Peyer's patch (tissue), 4 donors: ENCODE measurements at regions not wholly inside any gene's neighbourhood (a gene's known extent, or its start where the extent isn't known, plus 50 kb on each side); places are given as distances from the start of the nearest gene placed in this dataset.
A peak's percentile ranks its signal among the peaks of the same experiment; 100 is the strongest.

ENCODE experiments used
- DNase-seq, 3 donors: peaks; one replicate each; pipeline ENCODE4 v3.0.0-alpha.2; 2017 to 2019
- H3K27ac ChIP-seq, 4 donors: fragments of 200-600 bp; sonication (generic); one replicate each; pipeline ENCODE4 v1.5.1; 2016 to 2019
- H3K27me3 ChIP-seq, 2 donors: fragments of 200-600 bp; sonication (generic); one replicate each; pipeline ENCODE4 v1.5.1; 2019
- H3K36me3 ChIP-seq, 3 donors: fragments of 200-600 bp; sonication (generic); one replicate each; pipeline ENCODE4 v1.5.1; 2016 to 2019
- H3K4me1 ChIP-seq, 4 donors: fragments of 200-600 bp; sonication (generic); one replicate each; pipeline ENCODE4 v1.5.1; 2016 to 2019
- H3K4me3 ChIP-seq, 4 donors: fragments of 200-600 bp; sonication (generic); 1 replicate in 3 of 4; 2 replicates in 1 of 4; pipeline ENCODE4 v1.5.1; 2016 to 2019; ENCODE audit warnings: mild to moderate bottlenecking in 1 of 4
- H3K9me3 ChIP-seq, 4 donors: fragments of 200-600 bp; sonication (generic); one replicate each; pipeline ENCODE4 v1.5.1; 2016 to 2019; ENCODE audit warnings: mild to moderate bottlenecking in 1 of 4
- POLR2A ChIP-seq, 2 donors: fragments of 450-650 bp; IDR thresholded peaks; one replicate each; pipeline ENCODE4 v1.5.1; 2017; ENCODE audit warnings: antibody characterized with exemption in 2 of 2, mild to moderate bottlenecking in 2 of 2, moderate library complexity in 2 of 2
- TF ChIP-seq, protein P1 (sequence below), 6 experiments: fragments of 450-650 bp in 4 of 6; fragments of 200-600 bp in 2 of 6; sonication (generic) in 1 of 6; IDR thresholded peaks; one replicate each; pipeline ENCODE4 v1.5.1; 2017 to 2019; ENCODE audit warnings: antibody characterized with exemption in 6 of 6, mild to moderate bottlenecking in 3 of 6, moderate library complexity in 1 of 6

GRCh38 chr7:156158213-156158612, 345.9 kb upstream of the SHH start:
- no peak overlapping the region for H3K4me3 ChIP-seq
- H3K36me3 ChIP-seq = no peaks in the 10 kb centered on the region
- no peak overlapping the region for H3K27ac ChIP-seq
- DNase-seq = no peak
- H3K27me3 ChIP-seq = no peaks in the 10 kb centered on the region
- TF ChIP-seq POLR2A (IDR thresholded peaks at IDR 0.05) = no peak
- TF ChIP-seq, protein P1, sequence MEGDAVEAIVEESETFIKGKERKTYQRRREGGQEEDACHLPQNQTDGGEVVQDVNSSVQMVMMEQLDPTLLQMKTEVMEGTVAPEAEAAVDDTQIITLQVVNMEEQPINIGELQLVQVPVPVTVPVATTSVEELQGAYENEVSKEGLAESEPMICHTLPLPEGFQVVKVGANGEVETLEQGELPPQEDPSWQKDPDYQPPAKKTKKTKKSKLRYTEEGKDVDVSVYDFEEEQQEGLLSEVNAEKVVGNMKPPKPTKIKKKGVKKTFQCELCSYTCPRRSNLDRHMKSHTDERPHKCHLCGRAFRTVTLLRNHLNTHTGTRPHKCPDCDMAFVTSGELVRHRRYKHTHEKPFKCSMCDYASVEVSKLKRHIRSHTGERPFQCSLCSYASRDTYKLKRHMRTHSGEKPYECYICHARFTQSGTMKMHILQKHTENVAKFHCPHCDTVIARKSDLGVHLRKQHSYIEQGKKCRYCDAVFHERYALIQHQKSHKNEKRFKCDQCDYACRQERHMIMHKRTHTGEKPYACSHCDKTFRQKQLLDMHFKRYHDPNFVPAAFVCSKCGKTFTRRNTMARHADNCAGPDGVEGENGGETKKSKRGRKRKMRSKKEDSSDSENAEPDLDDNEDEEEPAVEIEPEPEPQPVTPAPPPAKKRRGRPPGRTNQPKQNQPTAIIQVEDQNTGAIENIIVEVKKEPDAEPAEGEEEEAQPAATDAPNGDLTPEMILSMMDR (IDR thresholded peaks at IDR 0.05) = no peak
- H3K9me3 ChIP-seq = no peaks in the 10 kb centered on the region
- no peaks in the 10 kb centered on the region for H3K4me1 ChIP-seq

DNA sequence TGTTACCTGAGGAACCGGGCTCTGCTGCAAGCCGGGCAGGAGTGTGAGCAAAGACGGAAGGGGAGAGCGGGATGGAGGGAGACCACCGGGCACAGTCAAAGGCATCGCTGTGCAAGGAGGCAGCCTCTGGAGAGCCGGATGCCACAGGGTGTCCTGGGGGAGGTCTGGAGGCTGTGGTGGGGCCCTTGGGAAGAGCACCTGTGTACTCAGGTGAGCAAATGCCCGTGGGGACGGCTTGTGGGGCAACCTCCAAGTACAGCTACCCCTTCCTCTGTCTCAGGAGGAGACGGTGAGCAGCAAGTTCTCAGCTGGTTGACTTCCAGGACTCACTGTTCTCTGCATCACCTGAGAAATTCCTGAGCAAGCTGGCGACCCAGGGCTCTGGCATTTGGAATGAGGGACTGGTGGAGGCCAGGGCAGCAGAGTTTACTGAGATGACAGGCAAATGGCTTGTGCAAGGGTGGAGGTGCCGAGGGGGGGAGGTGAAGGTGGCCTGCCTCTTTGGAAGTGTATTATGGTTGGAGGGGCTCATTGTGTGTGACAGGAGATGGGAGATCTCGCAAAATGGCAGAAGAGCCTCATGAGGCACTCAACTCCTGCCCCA, 345.2 kb upstream of the SHH start:
- H3K27me3 ChIP-seq = no peaks in the 10 kb centered on the region
- DNase-seq = no peak
- H3K27ac ChIP-seq = no peak overlapping the region
- H3K4me3 ChIP-seq = no peak overlapping the region
- H3K36me3 ChIP-seq = no peaks in the 10 kb centered on the region
- TF ChIP-seq, protein P1 (IDR thresholded peaks at IDR 0.05) = no peak
- no peak for TF ChIP-seq POLR2A (IDR thresholded peaks at IDR 0.05)
- no peaks in the 10 kb centered on the region for H3K9me3 ChIP-seq
- no peaks in the 10 kb centered on the region for H3K4me1 ChIP-seq

- no peaks in the 10 kb centered on the region for H3K4me1 ChIP-seq
- no peaks in the 10 kb centered on the region for H3K36me3 ChIP-seq
- H3K27me3 ChIP-seq = no peaks in the 10 kb centered on the region
- H3K4me3 ChIP-seq = no peak overlapping the region
- no peak for DNase-seq
- no peak overlapping the region for H3K27ac ChIP-seq
- H3K9me3 ChIP-seq = no peaks in the 10 kb centered on the region
- TF ChIP-seq POLR2A (IDR thresholded peaks at IDR 0.05) = no peak
- TF ChIP-seq, protein P1 (IDR thresholded peaks at IDR 0.05) = peak in 3 of 6 experiments; percentile 28 to 36 (median 33)
Measured at GRCh38 chr7:156156734-156157408, 344.6 kb upstream of the SHH start.

GRCh38 chr7:156155988-156156733, 343.9 kb upstream of the SHH start:
- no peaks in the 10 kb centered on the region for H3K36me3 ChIP-seq
- DNase-seq = no peak
- H3K9me3 ChIP-seq = no peaks in the 10 kb centered on the region
- no peak overlapping the region for H3K27ac ChIP-seq
- TF ChIP-seq POLR2A (IDR thresholded peaks at IDR 0.05) = no peak
- H3K4me3 ChIP-seq = no peak overlapping the region
- no peaks in the 10 kb centered on the region for H3K4me1 ChIP-seq
- no peaks in the 10 kb centered on the region for H3K27me3 ChIP-seq

- Histone ChIP-seq H3K4me1 (no peaks in the 10 kb centered on the region), H3K4me3 (no peak overlapping the region), H3K9me3 (no peaks in the 10 kb centered on the region), H3K27ac (no peak overlapping the region), H3K27me3 (no peaks in the 10 kb centered on the region), H3K36me3 (no peaks in the 10 kb centered on the region)
- no peak for DNase-seq
- TF ChIP-seq, protein P1 (IDR thresholded peaks at IDR 0.05) = no peak
- no peak for TF ChIP-seq POLR2A (IDR thresholded peaks at IDR 0.05)
Measured at GRCh38 chr7:156153590-156153989, 341.3 kb upstream of the SHH start.

DNA sequence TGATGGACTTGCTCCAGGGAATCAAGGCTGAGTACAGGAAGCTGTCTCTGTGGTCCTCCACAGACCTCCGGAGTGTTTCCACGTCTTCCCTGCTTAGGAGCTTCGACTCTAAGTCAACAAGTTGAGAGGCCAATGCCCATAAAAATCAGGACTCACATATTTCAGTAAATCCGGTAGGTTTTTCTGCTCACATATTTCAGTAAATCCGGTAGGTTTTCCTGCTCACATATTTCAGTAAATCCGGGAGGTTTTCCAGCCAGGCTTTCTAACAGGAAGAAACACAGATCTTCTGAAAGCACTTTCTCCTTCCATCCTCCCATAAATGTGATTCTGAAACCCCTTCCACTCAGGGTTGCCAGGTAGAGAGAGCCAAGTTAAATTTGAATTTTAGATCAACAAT, 340.1 kb upstream of the SHH start:
- Histone ChIP-seq H3K9me3 (no peaks in the 10 kb centered on the region), H3K36me3 (no peaks in the 10 kb centered on the region), H3K27me3 (no peaks in the 10 kb centered on the region), H3K4me1 (no peaks in the 10 kb centered on the region), H3K4me3 (no peak overlapping the region), H3K27ac (no peak overlapping the region)
- TF ChIP-seq, protein P1 (IDR thresholded peaks at IDR 0.05) = no peak
- no peak for TF ChIP-seq POLR2A (IDR thresholded peaks at IDR 0.05)
- no peak for DNase-seq
